PC-9 (cell line): ENCODE measurements at regions not wholly inside any gene's neighbourhood (a gene's known extent, or its start where the extent isn't known, plus 50 kb on each side); places are given as distances from the start of the nearest gene placed in this dataset.

Experiments used
- BruUV-seq: library from RNA; stranded (reverse); fragments of 400-500 nt; replicated peaks from 2 replicates; lab custom pipeline; 2021; lab: Mats Ljungman, UMichigan
- CTCF ChIA-PET: fragments of 300-600 bp; sonication (Branson Sonifier 250); formaldehyde crosslinking; loops from one replicate; lab custom pipeline; 2022; ENCODE audit warnings: antibody characterized with exemption; lab: Charles Lee
- POLR2A ChIA-PET: fragments of 300-600 bp; sonication (Branson Sonifier 250); formaldehyde crosslinking; loops from one replicate; lab custom pipeline; 2022; ENCODE audit warnings: antibody characterized with exemption; ENCODE audit not compliant: unreplicated experiment; lab: Charles Lee
- DNase-seq, 2 experiments: peaks; one replicate each; pipeline versions ENCODE4 v3.0.0 to v3.0.0-alpha.2; 2015 to 2022; ENCODE audit warnings: mixed read lengths in 1 of 2
- H2AFZ ChIP-seq: fragments of 200-600 bp; sonication (generic); 2 replicates; pipeline ENCODE4 v1.8.1; 2017; ENCODE audit warnings: antibody characterized with exemption
- H3F3A ChIP-seq: fragments of 200-600 bp; sonication (generic); 2 replicates; pipeline ENCODE4 v1.8.1; 2017; ENCODE audit warnings: antibody characterized with exemption, mild to moderate bottlenecking, low read depth; ENCODE audit not compliant: insufficient read depth
- H3K27ac ChIP-seq: fragments of 200-600 bp; sonication (generic); 2 replicates; pipeline ENCODE4 v1.6.1; 2016; ENCODE audit warnings: mixed run types
- H3K27me3 ChIP-seq: fragments of 200-600 bp; sonication (generic); 2 replicates; pipeline ENCODE4 v1.6.1; 2016; ENCODE audit warnings: low read depth, mixed run types; ENCODE audit not compliant: insufficient read depth
- H3K36me3 ChIP-seq: fragments of 200-600 bp; sonication (generic); 2 replicates; pipeline ENCODE4 v1.6.1; 2016; ENCODE audit warnings: low read depth, mixed run types
- H3K4me1 ChIP-seq: fragments of 200-600 bp; sonication (generic); replicated peaks from 2 replicates; pipeline ENCODE4 v1.6.1; 2016; ENCODE audit warnings: mixed run types; ENCODE audit not compliant: insufficient read depth
- H3K4me2 ChIP-seq: fragments of 200-600 bp; sonication (generic); 2 replicates; pipeline ENCODE4 v1.6.1; 2017; ENCODE audit warnings: mixed run types
- H3K4me3 ChIP-seq: fragments of 200-600 bp; sonication (generic); 2 replicates; pipeline ENCODE4 v1.6.1; 2016; ENCODE audit warnings: mixed run types
- H3K79me2 ChIP-seq: fragments of 200-600 bp; sonication (generic); 2 replicates; pipeline ENCODE4 v1.6.1; 2017; ENCODE audit warnings: low read depth, mixed run types
- H3K9me2 ChIP-seq: fragments of 200-600 bp; sonication (generic); 2 replicates; pipeline ENCODE4 v1.8.1; 2017; ENCODE audit warnings: mild to moderate bottlenecking; ENCODE audit not compliant: insufficient read depth
- H3K9me3 ChIP-seq: fragments of 200-600 bp; sonication (generic); 2 replicates; pipeline ENCODE4 v1.8.1; 2016; ENCODE audit warnings: low read depth; ENCODE audit not compliant: insufficient read depth
- H4K20me1 ChIP-seq: fragments of 200-600 bp; sonication (generic); 2 replicates; pipeline ENCODE4 v1.8.1; 2017; ENCODE audit not compliant: insufficient read depth
- CTCF ChIP-seq: fragments of 200-600 bp; sonication (generic); conservative IDR thresholded peaks from 2 replicates; pipeline ENCODE4 v1.6.1; 2017; ENCODE audit warnings: mixed run types, antibody characterized with exemption, mild to moderate bottlenecking, moderate library complexity
- EZH2 ChIP-seq: fragments of 200-600 bp; sonication (generic); IDR thresholded peaks from 2 replicates; pipeline ENCODE4 v1.8.0; 2017; ENCODE audit warnings: antibody characterized with exemption, low read depth
- intact Hi-C: fragments of 100-400 bp; cut with micrococcal nuclease; formaldehyde crosslinking; loops from one replicate; pipeline ENCODE4 v1.10.0; 2022; ENCODE audit not compliant: unreplicated experiment

- no peaks in the 10 kb centered on the region for H3K9me2 ChIP-seq
- no peak overlapping the region for H3K27ac ChIP-seq
- H3F3A ChIP-seq: no peaks in the 10 kb centered on the region
- H3K4me1 ChIP-seq: no peaks in the 10 kb centered on the region
- no peak overlapping the region for H3K4me3 ChIP-seq
- no peak overlapping the region for H2AFZ ChIP-seq
- DNase-seq: no peak
- intact Hi-C loops: no loop called here
- H3K9me3 ChIP-seq: no peaks in the 10 kb centered on the region
- no peaks in the 10 kb centered on the region for H3K27me3 ChIP-seq
- H3K36me3 ChIP-seq: no peaks in the 10 kb centered on the region
- no peaks in the 10 kb centered on the region for H4K20me1 ChIP-seq
- BruUV-seq: no TSS peak
- POLR2A ChIA-PET: no interaction called here
- TF ChIP-seq CTCF: no peak
- no peak for TF ChIP-seq EZH2
- no peak overlapping the region for H3K4me2 ChIP-seq
- no peaks in the 10 kb centered on the region for H3K79me2 ChIP-seq
- CTCF ChIA-PET: no interaction called here
These were observed 401.2 kb upstream of the HTR1E start for GRCh38 chr6:86536121-86536520.

- Histone ChIP-seq H3K79me2 (no peaks in the 10 kb centered on the region), H2AFZ (no peak overlapping the region), H3K4me3 (no peak overlapping the region), H3K4me2 (no peak overlapping the region), H4K20me1 (no peaks in the 10 kb centered on the region), H3F3A (no peaks in the 10 kb centered on the region), H3K27ac (no peak overlapping the region), H3K9me3 (no peaks in the 10 kb centered on the region), H3K4me1 (no peaks in the 10 kb centered on the region), H3K9me2 (no peaks in the 10 kb centered on the region), H3K27me3 (no peaks in the 10 kb centered on the region), H3K36me3 (no peaks in the 10 kb centered on the region)
- no peak for DNase-seq
- TF ChIP-seq CTCF (no peak), EZH2 (no peak)
- ChIA-PET POLR2A (no interaction called here), CTCF (no interaction called here)
- intact Hi-C loops: no loop called here
- no TSS peak for BruUV-seq
These were observed 402.2 kb upstream of the HTR1E start for GRCh38 chr6:86535100-86535499.

- no peak for DNase-seq
- H3F3A ChIP-seq: no peaks in the 10 kb centered on the region
- H3K79me2 ChIP-seq: no peaks in the 10 kb centered on the region
- no peak overlapping the region for H3K4me3 ChIP-seq
- BruUV-seq: no TSS peak
- ChIA-PET POLR2A (no interaction called here), CTCF (no interaction called here)
- H3K27me3 ChIP-seq: no peaks in the 10 kb centered on the region
- H3K9me3 ChIP-seq: no peaks in the 10 kb centered on the region
- no peaks in the 10 kb centered on the region for H3K4me1 ChIP-seq
- H3K9me2 ChIP-seq: no peaks in the 10 kb centered on the region
- H3K27ac ChIP-seq: no peak overlapping the region
- intact Hi-C loops: no loop called here
- no peak overlapping the region for H3K4me2 ChIP-seq
- TF ChIP-seq CTCF: no peak
- TF ChIP-seq EZH2: no peak
- no peak overlapping the region for H2AFZ ChIP-seq
- no peaks in the 10 kb centered on the region for H4K20me1 ChIP-seq
- no peaks in the 10 kb centered on the region for H3K36me3 ChIP-seq
These were observed 407.7 kb upstream of the HTR1E start for GRCh38 chr6:86529635-86530034.
